K562 (cell line): ENCODE measurements at regions not wholly inside any gene's neighbourhood (a gene's known extent, or its start where the extent isn't known, plus 50 kb on each side); places are given as distances from the start of the nearest gene placed in this dataset.

Experiments
- ATAC-seq: fragments of 200-7000 bp; cut with Tn5 transposase; 3 replicates; pipeline ENCODE4 v1.9.1; 2020; ENCODE audit warnings: moderate library complexity
- BruUV-seq: library from RNA; stranded (reverse); fragments of 400-500 nt; replicated peaks from 2 replicates; lab custom pipeline; 2021; lab: Mats Ljungman, UMichigan
- CTCF ChIA-PET: fragments of 300-600 bp; formaldehyde crosslinking; extraction: SDS; loops from one replicate; lab custom pipeline; 2021; ENCODE audit warnings: low intra/inter-chr PET ratio; lab: Yijun Ruan, JAX
- POLR2A ChIA-PET: fragments of 300-600, 350-650 bp; sonication (Branson Sonifier 250); formaldehyde crosslinking; extraction: SDS; loops from one replicate; lab custom pipeline; 2021; ENCODE audit warnings: antibody characterized with exemption, inconsistent platforms; lab: Yijun Ruan, JAX
- DNase-seq, 4 experiments: peaks; one replicate each; pipeline versions ENCODE4 v3.0.0 to v3.0.0-alpha.2; 2011 to 2018; ENCODE audit warnings: low spot score in 3 of 4, mixed read lengths in 3 of 4; ENCODE audit errors: extremely low read depth in 1 of 4
- FAIRE-seq: peaks from 2 replicates; lab custom pipeline; 2011; peaks lifted over from hg19 to GRCh38; lab: Jason Lieb, UNC
- H2AFZ ChIP-seq: 2 replicates; pipeline ENCODE4 v1.6.0; 2011; ENCODE audit warnings: low read depth, low read length, control low read depth, inconsistent platforms
- H3K27ac ChIP-seq: fragments of 200-600 bp; 3 replicates; pipeline ENCODE4 v1.8.0; 2011; ENCODE audit warnings: low read depth, mild to moderate bottlenecking, control low read depth, inconsistent platforms, low read length, moderate library complexity, mixed read lengths; ENCODE audit errors: extremely low read depth
- H3K27me3 ChIP-seq, 2 experiments: fragments of 300-600 bp in 1 of 2; 2 replicates in 1 of 2; 3 replicates in 1 of 2; pipeline versions ENCODE4 v1.6.0 to v1.8.0; 2011; ENCODE audit warnings: inconsistent platforms in 2 of 2, low read length in 2 of 2, mild to moderate bottlenecking in 1 of 2, mixed read lengths in 1 of 2, moderate library complexity in 1 of 2; ENCODE audit not compliant: control insufficient read depth in 2 of 2, insufficient read depth in 2 of 2
- H3K36me3 ChIP-seq: fragments of 300-600 bp; 3 replicates; pipeline ENCODE4 v1.8.0; 2011; ENCODE audit warnings: mild to moderate bottlenecking, low read length, inconsistent platforms; ENCODE audit not compliant: control insufficient read depth, insufficient read depth
- H3K4me1 ChIP-seq, 2 experiments: fragments of 200-600 bp in 1 of 2; replicated peaks in 1 of 2; 2 replicates in 1 of 2; 3 replicates in 1 of 2; pipeline versions ENCODE4 v1.5.1 to v1.8.0; 2011; ENCODE audit warnings: inconsistent platforms in 2 of 2, low read length in 2 of 2, mild to moderate bottlenecking in 1 of 2, mixed read lengths in 1 of 2, moderate library complexity in 1 of 2; ENCODE audit not compliant: control insufficient read depth in 2 of 2, insufficient read depth in 2 of 2
- H3K4me2 ChIP-seq: 2 replicates; pipeline ENCODE4 v1.6.1; 2011; ENCODE audit warnings: low read length, control low read depth, inconsistent platforms, mixed read lengths; ENCODE audit not compliant: insufficient read depth
- H3K4me3 ChIP-seq: fragments of 200-600 bp; sonication (generic), shearing (Covaris generic); 2 replicates; pipeline ENCODE4 v1.5.1; 2016; ENCODE audit warnings: control low read depth, inconsistent platforms
- H3K79me2 ChIP-seq: fragments of 200-600 bp; 3 replicates; pipeline ENCODE4 v1.8.0; 2011; ENCODE audit warnings: low read length, inconsistent platforms; ENCODE audit not compliant: control insufficient read depth, insufficient read depth
- H3K9ac ChIP-seq, 2 experiments: 2 replicates each; pipeline versions ENCODE4 v1.6.0 to v1.6.1; 2011; ENCODE audit warnings: low read depth in 2 of 2, low read length in 2 of 2, control low read depth in 1 of 2, inconsistent platforms in 1 of 2, mild to moderate bottlenecking in 1 of 2, mixed read lengths in 1 of 2; ENCODE audit not compliant: insufficient read depth in 1 of 2
- H3K9me1 ChIP-seq: one replicate; pipeline ENCODE4 v1.6.0; 2011; ENCODE audit warnings: inconsistent platforms, mild to moderate bottlenecking, low read length, moderate library complexity; ENCODE audit not compliant: control insufficient read depth, insufficient read depth
- H3K9me3 ChIP-seq: replicated peaks from 2 replicates; pipeline ENCODE4 v1.5.1; 2011; ENCODE audit warnings: low read depth, low read length, inconsistent platforms; ENCODE audit not compliant: control insufficient read depth, insufficient read depth
- H4K20me1 ChIP-seq: replicated peaks from 2 replicates; pipeline ENCODE4 v1.6.1; 2011; ENCODE audit warnings: low read length, inconsistent platforms, mixed read lengths; ENCODE audit not compliant: control insufficient read depth, insufficient read depth
- FOXJ2 ChIP-seq: fragments of 200-800 bp; sonication (Bioruptor generic); IDR thresholded peaks from 2 replicates; pipeline ENCODE4 v1.6.1; 2016; ENCODE audit warnings: missing genetic modification characterization, missing compliant biosample characterization
- KAT7 ChIP-seq: sonication (generic); formaldehyde crosslinking; IDR thresholded peaks from 2 replicates; pipeline ENCODE4 v1.8.0; 2022; ENCODE audit warnings: missing genetic modification reagents, mild to moderate bottlenecking, borderline replicate concordance
- NUFIP1 ChIP-seq: fragments of 450-650 bp; IDR thresholded peaks from 2 replicates; pipeline ENCODE4 v1.6.1; 2018; ENCODE audit not compliant: partially characterized antibody
- OTX1 ChIP-seq: fragments of 450-650 bp; formaldehyde crosslinking; IDR thresholded peaks from 2 replicates; pipeline ENCODE4 v1.4.0; 2022; ENCODE audit warnings: mild to moderate bottlenecking
- POLR3G ChIP-seq: IDR thresholded peaks from 2 replicates; pipeline ENCODE4 v1.6.1; 2011; ENCODE audit not compliant: insufficient read length, insufficient replicate concordance; ENCODE audit errors: extremely low read depth
- PRPF4 ChIP-seq: fragments of 200-400 bp; formaldehyde crosslinking; IDR thresholded peaks from one replicate; pipeline ENCODE4 v1.6.1; 2017; ENCODE audit warnings: low read length, low read depth, mild to moderate bottlenecking; ENCODE audit not compliant: insufficient read depth, poor library complexity, severe bottlenecking
- RHOXF2B ChIP-seq: fragments of 250-450 bp; sonication (Bioruptor Pico); conservative IDR thresholded peaks from 2 replicates; pipeline ENCODE4 v1.5.1; 2021
- RNF219 ChIP-seq: fragments of 250-450 bp; sonication (Bioruptor Pico); IDR thresholded peaks from 2 replicates; pipeline ENCODE4 v1.5.0; 2022; ENCODE audit warnings: mild to moderate bottlenecking
- ZNF23 ChIP-seq: fragments of 250-450 bp; sonication (Bioruptor Pico); IDR thresholded peaks from 2 replicates; pipeline ENCODE4 v1.4.0; 2020; ENCODE audit warnings: mild to moderate bottlenecking
- ZNF347 ChIP-seq: fragments of 450-650 bp; formaldehyde crosslinking; IDR thresholded peaks from 2 replicates; pipeline ENCODE4 v1.4.0; 2020; ENCODE audit warnings: low read depth, mild to moderate bottlenecking, moderate library complexity
- ZNF551 ChIP-seq: fragments of 250-450 bp; sonication (Bioruptor Pico); IDR thresholded peaks from 2 replicates; pipeline ENCODE4 v1.5.0; 2021; ENCODE audit warnings: mild to moderate bottlenecking, moderate library complexity
- ZNF668 ChIP-seq: fragments of 250-450 bp; sonication (Bioruptor Pico); IDR thresholded peaks from 2 replicates; pipeline ENCODE4 v1.8.0; 2022; ENCODE audit warnings: mild to moderate bottlenecking, inconsistent platforms
- WGBS: fragments of 100-300 bp; shearing (Covaris generic); methylation state at CpG from one replicate; pipeline ENCODE4 v1.1.6; 2016; ENCODE audit warnings: low coverage, mixed read lengths; ENCODE audit not compliant: insufficient coverage; ENCODE audit errors: missing lambda C conversion rate; 5-methylcytosine and 5-hydroxymethylcytosine counted together
- in situ Hi-C: fragments of 300-500 bp; cut with MboI; formaldehyde crosslinking; loops from 4 replicates; pipeline ENCODE4 v1.15.0; 2018; ENCODE audit warnings: inconsistent platforms, mixed read lengths
- intact Hi-C: fragments of 100-400 bp; cut with micrococcal nuclease; formaldehyde crosslinking; loops from 2 replicates; pipeline ENCODE4 v1.14.2; 2022

DNA sequence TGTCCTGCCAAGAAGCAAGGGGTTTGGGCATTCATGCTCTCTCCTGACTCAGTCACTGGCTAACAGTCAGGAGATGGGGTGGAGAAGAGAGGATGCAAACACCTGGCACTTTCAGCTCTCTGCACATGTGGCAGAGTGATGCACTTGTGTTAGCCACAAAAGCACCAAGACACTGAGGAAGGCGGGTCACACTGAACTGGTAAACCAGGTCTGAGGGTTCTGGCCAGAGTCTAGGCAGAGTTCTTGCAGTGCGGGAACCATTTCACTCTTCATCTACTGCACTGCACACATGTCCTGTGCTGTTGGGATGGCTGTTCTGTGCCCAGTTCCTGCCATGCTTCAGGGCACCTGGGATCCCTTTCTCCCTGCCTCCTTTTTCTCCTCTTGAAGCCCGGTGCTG, 157.1 kb upstream of the GDNF start (continued):
- no peak for TF ChIP-seq RNF219 (CRISPR knock-in tag)
- TF ChIP-seq, all 486 proteins: peak for 0

GRCh38 chr5:37994729-37995128, 154.9 kb upstream of the GDNF start:
- Histone ChIP-seq H3K9me1 (no peaks in the 10 kb centered on the region), H3K4me2 (no peak overlapping the region), H3K4me1 (no peaks in the 10 kb centered on the region), H3K4me3 (no peak overlapping the region), H3K27ac (no peak overlapping the region), H3K9me3 (no peaks in the 10 kb centered on the region), H3K27me3 (peaks cover 0 to 7% of the 10 kb centered on the region in 2 experiments; a peak in 2 of 5 replicates), H4K20me1 (no peaks in the 10 kb centered on the region), H3K79me2 (no peaks in the 10 kb centered on the region), H3K9ac (no peak overlapping the region), H3K36me3 (no peaks in the 10 kb centered on the region), H2AFZ (no peak overlapping the region)
- BruUV-seq: no TSS peak
- DNase-seq (no peak), FAIRE-seq (no peak), ATAC-seq (no peak)
- 0% methylated on average over 1 of the region's 1 CpG for WGBS
- CTCF ChIA-PET: no interaction called here
- intact Hi-C loops: no loop called here
- POLR2A ChIA-PET: no interaction called here
- in situ Hi-C loops: no loop called here
- TF ChIP-seq KAT7 (CRISPR knock-in tag) (no peak), RHOXF2B (CRISPR knock-in tag) (no peak), PRPF4 (no peak), ZNF23 (CRISPR knock-in tag) (no peak), ZNF347 (CRISPR knock-in tag) (no peak), ZNF668 (no peak), FOXJ2 (tag) (no peak), ZNF551 (CRISPR knock-in tag) (no peak), POLR3G (no peak), OTX1 (CRISPR knock-in tag) (no peak), NUFIP1 (no peak)
